GM23248 (cell line): ENCODE measurements at regions not wholly inside any gene's neighbourhood (a gene's known extent, or its start where the extent isn't known, plus 50 kb on each side); places are given as distances from the start of the nearest gene placed in this dataset.

Experiments
- DNase-seq: peaks from one replicate; pipeline ENCODE4 v3.0.0-alpha.2; 2015
- H2AFZ ChIP-seq: fragments of 200-600 bp; sonication (generic); 2 replicates; pipeline ENCODE4 v1.6.1; 2016; ENCODE audit warnings: antibody characterized with exemption
- H3F3A ChIP-seq: fragments of 200-600 bp; sonication (generic); 2 replicates; pipeline ENCODE4 v1.6.1; 2016; ENCODE audit warnings: mild to moderate bottlenecking, antibody characterized with exemption, mixed run types; ENCODE audit not compliant: insufficient read depth
- H3K27ac ChIP-seq: fragments of 200-600 bp; sonication (generic); 2 replicates; pipeline ENCODE4 v1.5.1; 2016; ENCODE audit warnings: mild to moderate bottlenecking
- H3K27me3 ChIP-seq: fragments of 200-600 bp; sonication (generic); replicated peaks from 2 replicates; pipeline ENCODE4 v1.6.1; 2016; ENCODE audit warnings: mild to moderate bottlenecking; ENCODE audit not compliant: insufficient read depth
- H3K36me3 ChIP-seq: fragments of 200-600 bp; sonication (generic); 2 replicates; pipeline ENCODE4 v1.6.1; 2016; ENCODE audit warnings: low read depth, mild to moderate bottlenecking
- H3K4me1 ChIP-seq: fragments of 200-600 bp; sonication (generic); 2 replicates; pipeline ENCODE4 v1.6.1; 2016; ENCODE audit warnings: mild to moderate bottlenecking; ENCODE audit not compliant: insufficient read depth
- H3K4me2 ChIP-seq: fragments of 200-600 bp; sonication (generic); one replicate; pipeline ENCODE4 v1.6.1; 2016; ENCODE audit warnings: mild to moderate bottlenecking; ENCODE audit not compliant: unreplicated experiment
- H3K4me3 ChIP-seq: fragments of 200-600 bp; sonication (generic); 2 replicates; pipeline ENCODE4 v1.5.1; 2016; ENCODE audit warnings: mild to moderate bottlenecking
- H3K79me2 ChIP-seq: fragments of 200-600 bp; sonication (generic); 2 replicates; pipeline ENCODE4 v1.6.1; 2016; ENCODE audit warnings: mild to moderate bottlenecking; ENCODE audit not compliant: insufficient read depth
- H3K9ac ChIP-seq: fragments of 200-600 bp; sonication (generic); 2 replicates; pipeline ENCODE4 v1.6.1; 2016; ENCODE audit warnings: mild to moderate bottlenecking
- H3K9me2 ChIP-seq: fragments of 200-600 bp; sonication (generic); 2 replicates; pipeline ENCODE4 v1.6.1; 2016; ENCODE audit warnings: mixed run types, mild to moderate bottlenecking, moderate library complexity; ENCODE audit not compliant: insufficient read depth
- H3K9me3 ChIP-seq: fragments of 200-600 bp; sonication (generic); one replicate; pipeline ENCODE4 v1.6.1; 2017; ENCODE audit warnings: low read depth
- H4K20me1 ChIP-seq: fragments of 200-600 bp; sonication (generic); 2 replicates; pipeline ENCODE4 v1.6.0; 2016; ENCODE audit not compliant: insufficient read depth
- EZH2 ChIP-seq: fragments of 200-600 bp; sonication (generic); IDR thresholded peaks from 2 replicates; pipeline ENCODE4 v1.6.1; 2018; ENCODE audit warnings: antibody characterized with exemption, mild to moderate bottlenecking; ENCODE audit not compliant: insufficient read depth, poor library complexity, severe bottlenecking
- EZH2phosphoT487 ChIP-seq: fragments of 200-600 bp; sonication (generic); IDR thresholded peaks from 2 replicates; pipeline ENCODE4 v1.6.1; 2018; ENCODE audit warnings: antibody characterized with exemption, moderate library complexity, mild to moderate bottlenecking, low read depth; ENCODE audit not compliant: insufficient read depth
- WGBS, 2 experiments: methylation state at CpG; one replicate each; pipeline ENCODE4 v1.1.6; 2015 to 2017; ENCODE audit warnings: low lambda C conversion rate in 2 of 2, low coverage in 1 of 2; ENCODE audit errors: missing lambda C conversion rate in 2 of 2; 5-methylcytosine and 5-hydroxymethylcytosine counted together
- in situ Hi-C: fragments of 300-500 bp; cut with MboI; formaldehyde crosslinking; loops from 2 replicates; pipeline ENCODE4 v1.15.0; 2020

DNA sequence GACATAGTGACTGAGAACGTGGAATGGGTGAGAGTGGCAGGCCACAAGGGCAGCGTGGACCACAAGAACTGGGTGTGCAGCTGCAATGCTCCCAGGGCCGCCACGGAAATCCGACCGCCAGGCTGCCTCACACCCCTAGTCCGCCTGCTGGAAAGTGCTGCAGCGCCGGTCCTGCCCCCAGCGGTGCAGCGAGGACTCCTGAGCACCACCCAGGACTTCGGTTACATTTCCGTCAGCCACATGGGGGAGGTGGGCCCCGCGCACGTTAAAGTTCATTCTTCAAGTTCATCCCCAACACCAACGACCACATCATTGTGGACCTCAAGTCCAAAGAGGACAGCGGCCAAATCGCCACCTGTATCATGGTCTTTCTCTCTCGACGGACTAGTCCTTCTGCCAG is 126.1 kb upstream of the CARMIL1 start:
- Histone ChIP-seq H2AFZ (no peak overlapping the region), H3K4me1 (peaks cover 5% of the 10 kb centered on the region; the same call in 1 of the 2 replicates), H3K4me3 (no peak overlapping the region), H3K9me2 (no peaks in the 10 kb centered on the region), H4K20me1 (no peaks in the 10 kb centered on the region), H3K27ac (no peak overlapping the region), H3K36me3 (no peaks in the 10 kb centered on the region), H3K9ac (no peak overlapping the region), H3K9me3 (no peaks in the 10 kb centered on the region), H3K27me3 (no peaks in the 10 kb centered on the region), H3K79me2 (no peaks in the 10 kb centered on the region), H3F3A (no peaks in the 10 kb centered on the region), H3K4me2 (no peak overlapping the region)
- WGBS, 2 experiments = 89% methylated on average over 19 to 21 of the region's 21 CpGs
- no peak for DNase-seq
- TF ChIP-seq EZH2 (no peak), EZH2phosphoT487 (no peak)
- in situ Hi-C loops = no loop called here

DNA sequence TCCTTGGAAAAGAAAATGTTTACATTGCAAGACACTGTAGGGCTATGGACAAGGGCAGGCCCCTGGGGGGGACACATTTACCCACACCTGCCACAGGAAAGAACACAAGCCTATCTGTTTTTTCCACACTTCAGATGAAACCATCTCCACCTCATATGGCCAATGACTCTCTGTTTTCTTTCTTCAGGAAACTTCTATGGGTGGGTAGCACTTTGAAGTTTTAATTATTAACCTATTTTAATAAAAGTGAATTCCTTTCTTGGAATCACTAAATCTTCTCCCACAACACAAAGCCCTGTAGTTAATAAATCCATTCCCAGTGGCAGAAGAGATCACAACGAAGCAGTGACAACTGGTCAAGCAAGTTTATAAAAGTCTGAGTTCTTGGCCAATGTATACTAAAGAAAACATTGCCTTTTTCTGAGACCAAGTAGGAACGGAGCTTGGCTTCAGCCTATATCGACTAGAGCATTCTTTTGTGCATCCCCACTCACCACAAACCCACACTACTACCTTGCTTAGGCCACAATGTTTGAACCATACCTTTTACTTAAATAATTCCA is 125.1 kb upstream of the CARMIL1 start:
- H3K9ac ChIP-seq = no peak overlapping the region
- H3K9me2 ChIP-seq = no peaks in the 10 kb centered on the region
- no peak for TF ChIP-seq EZH2phosphoT487
- H3K27ac ChIP-seq = no peak overlapping the region
- in situ Hi-C loops = no loop called here
- no peak overlapping the region for H2AFZ ChIP-seq
- no peak overlapping the region for H3K4me2 ChIP-seq
- 72 to 76% methylated on average over 3 of the region's 3 CpGs for whole genome bisulfite sequencing, 2 experiments
- no peaks in the 10 kb centered on the region for H3K36me3 ChIP-seq
- peaks cover 5% of the 10 kb centered on the region; the same call in 1 of the 2 replicates for H3K4me1 ChIP-seq
- no peaks in the 10 kb centered on the region for H3K9me3 ChIP-seq
- H3F3A ChIP-seq = no peaks in the 10 kb centered on the region
- H3K27me3 ChIP-seq = no peaks in the 10 kb centered on the region
- no peaks in the 10 kb centered on the region for H4K20me1 ChIP-seq
- H3K79me2 ChIP-seq = no peaks in the 10 kb centered on the region
- DNase-seq = no peak
- H3K4me3 ChIP-seq = no peak overlapping the region

DNA sequence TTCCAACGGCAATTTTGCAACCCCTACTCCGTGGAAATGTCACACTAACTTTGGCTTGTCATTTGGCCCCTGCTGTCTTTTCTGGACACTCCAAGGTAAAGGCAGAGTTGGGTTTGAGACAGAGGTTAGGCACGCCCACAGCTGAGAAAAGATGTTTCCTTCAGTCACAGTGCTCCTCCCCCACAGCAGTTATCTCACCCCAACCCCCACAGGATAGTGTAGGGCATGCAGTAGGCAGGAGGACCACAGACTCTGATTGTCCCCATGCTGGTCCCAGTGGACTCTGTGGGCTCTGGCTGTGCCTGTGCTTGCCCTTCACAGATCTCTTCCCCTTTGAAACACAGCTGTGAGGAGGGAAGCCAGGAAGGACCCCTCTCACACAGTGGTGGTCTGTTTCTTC is 124.0 kb upstream of the CARMIL1 start:
- TF ChIP-seq EZH2 (no peak), EZH2phosphoT487 (no peak)
- 63 to 66% methylated on average over 3 of the region's 3 CpGs for WGBS, 2 experiments
- in situ Hi-C loops = no loop called here

GRCh38 chr6:25156123-25156522 is 123.1 kb upstream of the CARMIL1 start:
- no peak for TF ChIP-seq EZH2
- TF ChIP-seq EZH2phosphoT487 = no peak
- Histone ChIP-seq H3K4me1 (peaks cover 5% of the 10 kb centered on the region; the same call in 1 of the 2 replicates), H3K79me2 (no peaks in the 10 kb centered on the region), H2AFZ (no peak overlapping the region), H3K4me3 (no peak overlapping the region), H3K9me3 (no peaks in the 10 kb centered on the region), H3K4me2 (no peak overlapping the region), H3K27me3 (no peaks in the 10 kb centered on the region), H4K20me1 (no peaks in the 10 kb centered on the region), H3K9ac (no peak overlapping the region), H3K9me2 (no peaks in the 10 kb centered on the region), H3K36me3 (no peaks in the 10 kb centered on the region), H3K27ac (no peak overlapping the region), H3F3A (no peaks in the 10 kb centered on the region)
- WGBS, 2 experiments = 56% methylated on average over 1 of the region's 1 CpG
- DNase-seq = no peak
- in situ Hi-C loops = no loop called here

More for the DNA sequence above, 124.0 kb upstream of the CARMIL1 start:
- Histone ChIP-seq H3F3A (no peaks in the 10 kb centered on the region), H3K9ac (no peak overlapping the region), H3K4me2 (no peak overlapping the region), H3K4me3 (no peak overlapping the region), H3K27me3 (no peaks in the 10 kb centered on the region), H3K79me2 (no peaks in the 10 kb centered on the region), H2AFZ (no peak overlapping the region), H4K20me1 (no peaks in the 10 kb centered on the region), H3K9me3 (no peaks in the 10 kb centered on the region), H3K9me2 (no peaks in the 10 kb centered on the region), H3K36me3 (no peaks in the 10 kb centered on the region), H3K27ac (no peak overlapping the region), H3K4me1 (peaks cover 5% of the 10 kb centered on the region; the same call in 1 of the 2 replicates)
- DNase-seq = no peak

DNA sequence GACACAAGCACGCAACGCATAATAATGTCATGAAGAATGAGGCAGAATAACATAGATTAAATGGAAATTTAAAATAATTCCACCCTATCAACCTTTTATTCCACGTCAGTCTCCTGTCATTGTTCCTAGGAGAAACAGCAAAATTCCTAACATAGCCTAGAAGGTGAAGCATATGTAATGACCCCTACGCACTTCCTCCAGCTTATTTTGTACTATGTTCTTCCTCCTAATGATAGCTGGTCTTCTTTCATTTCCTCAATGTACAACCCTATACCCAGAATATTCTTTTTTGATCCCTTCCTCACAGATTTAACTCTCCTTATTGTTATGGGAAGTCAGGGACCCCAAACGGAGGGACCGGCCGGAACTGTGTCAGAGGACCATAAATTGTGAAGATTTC is 122.0 kb upstream of the CARMIL1 start:
- Histone ChIP-seq H2AFZ (no peak overlapping the region), H3K9me3 (no peaks in the 10 kb centered on the region)
- TF ChIP-seq EZH2 (no peak), EZH2phosphoT487 (no peak)

More for the DNA sequence above, 122.0 kb upstream of the CARMIL1 start:
- 83 to 85% methylated on average over 7 of the region's 7 CpGs for WGBS, 2 experiments
- in situ Hi-C loops = no loop called here
- H3K27ac ChIP-seq = no peak overlapping the region
- H3F3A ChIP-seq = no peaks in the 10 kb centered on the region
- no peaks in the 10 kb centered on the region for H3K36me3 ChIP-seq
- peaks cover 5% of the 10 kb centered on the region; the same call in 1 of the 2 replicates for H3K4me1 ChIP-seq
- no peaks in the 10 kb centered on the region for H4K20me1 ChIP-seq
- H3K9ac ChIP-seq = no peak overlapping the region
- no peak overlapping the region for H3K4me3 ChIP-seq
- H3K27me3 ChIP-seq = no peaks in the 10 kb centered on the region
- H3K79me2 ChIP-seq = no peaks in the 10 kb centered on the region
- no peak for DNase-seq
- H3K4me2 ChIP-seq = no peak overlapping the region
- no peaks in the 10 kb centered on the region for H3K9me2 ChIP-seq
